Fibroblast of skin of left quadriceps (primary cell): ENCODE measurements at regions not wholly inside any gene's neighbourhood (a gene's known extent, or its start where the extent isn't known, plus 50 kb on each side); places are given as distances from the start of the nearest gene placed in this dataset.
"Not testable (repeated sequence)": the region's sequence is repeated elsewhere in the genome, so short reads cannot be mapped to it uniquely, and the experiment has no call there.

Experiments used
- DNase-seq, 2 experiments: peaks; one replicate each; pipeline ENCODE4 v3.0.0-alpha.2; 2013; ENCODE audit warnings: low read depth in 2 of 2

- DNase-seq = no peak
These were observed 682.4 kb upstream of the PABPC4L start for GRCh38 chr4:134883831-134884449.

GRCh38 chr4:134879019-134879418, 677.4 kb upstream of the PABPC4L start:
- no peak for DNase-seq

- no peak for DNase-seq
These were observed 665.4 kb upstream of the PABPC4L start for GRCh38 chr4:134867027-134867426.

- no peak for DNase-seq
These were observed 664.1 kb upstream of the PABPC4L start for GRCh38 chr4:134865675-134866074.

- peak in 1 of 2 experiments; percentile 0 for DNase-seq
These were observed 660.5 kb upstream of the PABPC4L start for GRCh38 chr4:134862116-134862515.

- no peak for DNase-seq
These were observed 647.1 kb upstream of the PABPC4L start for GRCh38 chr4:134848681-134849080.

- not testable (repeated sequence) for DNase-seq
These were observed 629.2 kb upstream of the PABPC4L start for GRCh38 chr4:134830741-134831140.

- no peak for DNase-seq
These were observed 611.0 kb upstream of the PABPC4L start for GRCh38 chr4:134812611-134813010.

- no peak for DNase-seq
These were observed 605.7 kb upstream of the PABPC4L start for GRCh38 chr4:134807231-134807745.

GRCh38 chr4:134798573-134798972, 597.0 kb upstream of the PABPC4L start:
- no peak for DNase-seq

- no peak for DNase-seq
These were observed 585.7 kb upstream of the PABPC4L start for GRCh38 chr4:134787315-134787714.

GRCh38 chr4:134780244-134780643, 578.7 kb upstream of the PABPC4L start:
- no peak for DNase-seq

- DNase-seq = no peak
These were observed 576.0 kb upstream of the PABPC4L start for GRCh38 chr4:134777606-134778005.

- no peak for DNase-seq
These were observed 572.0 kb upstream of the PABPC4L start for GRCh38 chr4:134773497-134774000.

GRCh38 chr4:134762053-134762452, 560.5 kb upstream of the PABPC4L start:
- no peak for DNase-seq

GRCh38 chr4:134756421-134756820, 554.8 kb upstream of the PABPC4L start:
- DNase-seq = no peak

GRCh38 chr4:134754301-134755019, 552.9 kb upstream of the PABPC4L start:
- no peak for DNase-seq

GRCh38 chr4:134753390-134753789, 551.8 kb upstream of the PABPC4L start:
- DNase-seq = no peak

GRCh38 chr4:134747108-134747805, 545.7 kb upstream of the PABPC4L start:
- DNase-seq = no peak

GRCh38 chr4:134740290-134740689, 538.7 kb upstream of the PABPC4L start:
- DNase-seq = no peak

GRCh38 chr4:134735901-134736300, 534.3 kb upstream of the PABPC4L start:
- DNase-seq = no peak

- DNase-seq = no peak
These were observed 526.1 kb upstream of the PABPC4L start for GRCh38 chr4:134727696-134728095.
